ENCODE measurements at regions not wholly inside any gene's neighbourhood (a gene's known extent, or its start where the extent isn't known, plus 50 kb on each side); places are given as distances from the start of the nearest gene placed in this dataset.
A peak's percentile ranks its signal among the peaks of the same experiment; 100 is the strongest.
"Not testable (repeated sequence)": the region's sequence is repeated elsewhere in the genome, so short reads cannot be mapped to it uniquely, and the experiment has no call there.

DNA sequence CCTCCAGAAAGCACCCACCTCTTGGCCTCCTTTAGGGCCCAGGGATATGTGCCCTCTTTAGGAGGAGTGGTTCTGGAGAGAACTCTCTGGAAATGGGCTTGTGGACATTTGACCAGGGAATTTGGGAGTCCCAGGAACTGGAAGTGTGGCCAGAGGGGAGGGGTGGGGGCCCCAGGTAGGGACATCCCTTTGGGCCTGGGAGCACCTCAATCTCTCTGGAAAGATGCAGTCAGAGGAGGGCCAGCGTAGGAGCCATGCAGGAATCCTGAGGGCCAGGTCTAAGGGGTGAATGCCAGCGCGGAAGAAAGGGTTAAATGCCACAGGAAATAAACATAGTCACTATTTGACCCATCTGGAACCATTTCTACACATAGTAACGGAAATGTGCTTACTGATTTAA, 50.3 kb upstream of the ITGA11 start:
- no peak for DNase-seq

DNA sequence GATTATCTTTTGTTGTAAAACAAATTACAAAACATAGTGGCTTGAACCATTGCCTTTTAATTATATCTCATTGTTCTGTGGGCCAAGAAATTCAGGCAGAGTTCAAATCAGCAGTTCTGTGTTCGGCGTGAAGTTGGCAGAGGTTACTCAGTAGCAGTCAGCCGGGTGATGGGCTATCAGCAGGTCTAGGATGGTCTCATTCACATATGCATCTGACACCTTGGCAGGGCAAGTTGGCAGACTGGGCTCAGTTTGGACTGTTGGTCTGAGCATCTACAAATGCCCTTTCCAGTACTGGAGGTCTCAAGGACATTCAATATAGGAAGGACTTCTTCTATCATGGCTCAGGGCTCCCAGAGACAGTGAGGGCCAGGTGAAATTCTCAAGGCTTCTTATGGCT, 51.2 kb upstream of the ITGA11 start:
- DNase-seq, result no peak

DNA sequence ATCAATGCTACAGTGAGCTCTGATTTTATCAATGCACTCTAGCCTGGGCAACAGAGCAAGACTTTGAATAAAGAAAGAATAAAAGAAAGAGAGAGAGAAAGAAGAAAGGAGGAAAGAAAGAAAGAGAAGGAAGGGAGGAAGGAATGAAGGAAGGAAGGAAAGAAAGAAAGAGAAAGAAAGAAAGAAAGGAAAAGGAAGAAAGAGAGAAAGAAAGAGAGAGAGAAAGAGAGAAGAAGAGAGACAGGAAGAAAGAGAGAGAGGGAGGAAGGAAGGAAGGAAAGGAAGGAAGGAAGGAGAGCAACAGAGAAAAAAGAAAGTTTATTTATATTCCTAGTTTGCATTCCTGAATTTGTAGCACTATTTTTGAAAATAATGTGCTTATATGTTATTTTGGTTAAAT, 52.3 kb upstream of the ITGA11 start:
- no peak for DNase-seq

DNA sequence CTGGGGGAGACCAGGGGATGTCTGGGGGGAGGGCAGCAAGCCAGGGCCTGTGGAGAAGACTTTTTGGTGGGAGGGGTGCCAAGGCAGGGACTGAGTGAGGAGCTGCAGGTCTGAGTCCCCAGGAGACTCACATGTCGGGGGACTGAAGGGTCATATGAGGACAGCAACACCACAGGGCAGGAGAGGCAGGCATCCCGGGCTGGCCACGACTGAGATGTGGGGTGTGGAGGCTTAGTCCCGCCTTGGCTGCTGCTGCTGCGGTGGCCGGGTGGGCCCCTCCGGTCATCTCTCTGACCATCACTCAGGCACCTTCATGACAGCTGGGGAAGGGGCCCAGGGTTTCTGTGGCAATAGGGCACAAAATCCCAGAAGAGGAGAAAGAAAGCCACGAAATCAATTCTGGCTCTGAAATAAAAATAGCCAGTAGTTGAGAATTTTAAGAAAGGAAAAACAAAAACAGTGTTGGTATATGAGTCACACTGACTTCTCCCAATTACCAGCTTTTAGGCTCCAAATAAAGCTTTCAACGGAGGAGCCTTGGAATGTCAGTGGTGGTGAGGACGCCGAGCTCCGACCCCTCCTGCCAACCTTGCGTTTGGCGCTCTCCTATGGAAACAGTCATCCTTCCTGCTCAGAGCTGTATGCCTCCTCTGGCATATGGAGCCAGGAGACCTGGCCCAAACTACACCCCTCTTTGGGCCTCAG, 52.9 kb upstream of the ITGA11 start:
- no peak for DNase-seq

DNA sequence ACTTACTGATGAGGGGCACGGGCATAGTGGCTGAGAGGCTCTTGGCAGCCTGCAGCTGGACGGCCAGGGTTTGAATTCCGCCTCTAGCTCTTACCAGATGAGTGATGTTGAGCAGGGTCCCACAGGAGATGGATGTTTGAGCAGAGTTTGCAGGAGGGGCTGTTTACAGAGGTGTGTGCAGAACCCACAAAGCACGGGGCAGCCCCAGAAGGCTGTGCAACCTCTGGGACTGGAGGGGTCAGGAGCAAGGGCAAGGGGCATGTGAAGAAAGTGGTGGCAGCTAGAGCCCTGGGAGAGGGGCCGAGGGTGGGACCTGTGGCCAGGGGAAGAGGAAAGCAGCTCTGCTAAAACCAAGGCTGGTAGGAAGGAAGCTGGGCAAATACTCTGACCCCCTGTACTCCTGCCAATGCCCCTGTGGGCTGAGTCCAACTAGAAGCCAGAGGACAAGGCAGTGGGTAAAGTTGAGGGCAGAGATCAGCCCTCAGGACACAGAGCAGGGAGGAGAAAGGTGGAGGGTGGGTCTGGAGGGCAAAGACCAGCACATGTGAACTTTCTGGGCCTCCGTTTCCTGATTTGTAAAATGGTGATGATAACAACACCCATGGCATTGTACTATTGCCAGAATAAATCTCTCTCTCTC, 53.9 kb upstream of the ITGA11 start:
- DNase-seq, result no peak

- DNase-seq, result no peak
Measured at GRCh38 chr15:68487087-68487843, 55.3 kb upstream of the ITGA11 start.

DNA sequence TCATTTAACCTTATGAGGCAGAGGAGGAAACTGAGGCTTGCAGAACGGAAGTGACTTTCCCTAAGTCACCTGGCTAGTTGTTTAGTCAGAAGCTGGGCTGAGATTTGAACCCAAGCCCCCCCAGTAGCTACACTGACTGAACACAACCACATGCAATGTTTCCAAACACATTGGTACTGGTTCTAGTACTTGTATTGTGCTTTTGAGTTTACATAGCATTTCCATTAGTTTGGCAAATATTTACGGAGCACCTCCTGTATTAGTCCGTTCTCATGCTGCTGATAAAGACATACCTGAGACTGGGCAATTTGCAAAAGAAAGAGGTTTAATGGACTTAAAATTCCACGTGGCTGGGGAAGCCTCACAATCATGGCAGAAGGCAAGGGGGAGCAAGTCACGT, 56.3 kb upstream of the ITGA11 start:
- no peak for DNase-seq

DNA sequence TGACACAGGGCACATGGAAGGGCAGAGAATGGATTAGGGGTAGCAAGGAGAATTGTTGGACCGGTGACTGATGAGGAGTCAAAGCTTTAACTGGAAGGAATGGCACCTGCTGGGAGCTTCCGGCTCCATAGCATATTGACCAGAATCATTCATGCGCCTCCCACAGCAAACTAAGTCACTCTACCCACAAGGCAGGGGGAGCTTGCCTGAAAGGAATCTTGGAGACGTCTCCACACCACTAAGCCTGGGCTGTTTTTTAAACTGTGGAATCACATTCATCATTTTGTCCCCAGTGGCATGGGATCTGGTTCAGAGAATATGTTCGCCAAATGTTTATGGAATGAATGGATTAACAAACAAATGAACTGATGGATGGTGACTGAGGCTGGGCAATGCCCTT, 57.0 kb upstream of the ITGA11 start:
- no peak for DNase-seq

- no peak for DNase-seq
Measured at GRCh38 chr15:68489421-68489820, 57.5 kb upstream of the ITGA11 start.

DNA sequence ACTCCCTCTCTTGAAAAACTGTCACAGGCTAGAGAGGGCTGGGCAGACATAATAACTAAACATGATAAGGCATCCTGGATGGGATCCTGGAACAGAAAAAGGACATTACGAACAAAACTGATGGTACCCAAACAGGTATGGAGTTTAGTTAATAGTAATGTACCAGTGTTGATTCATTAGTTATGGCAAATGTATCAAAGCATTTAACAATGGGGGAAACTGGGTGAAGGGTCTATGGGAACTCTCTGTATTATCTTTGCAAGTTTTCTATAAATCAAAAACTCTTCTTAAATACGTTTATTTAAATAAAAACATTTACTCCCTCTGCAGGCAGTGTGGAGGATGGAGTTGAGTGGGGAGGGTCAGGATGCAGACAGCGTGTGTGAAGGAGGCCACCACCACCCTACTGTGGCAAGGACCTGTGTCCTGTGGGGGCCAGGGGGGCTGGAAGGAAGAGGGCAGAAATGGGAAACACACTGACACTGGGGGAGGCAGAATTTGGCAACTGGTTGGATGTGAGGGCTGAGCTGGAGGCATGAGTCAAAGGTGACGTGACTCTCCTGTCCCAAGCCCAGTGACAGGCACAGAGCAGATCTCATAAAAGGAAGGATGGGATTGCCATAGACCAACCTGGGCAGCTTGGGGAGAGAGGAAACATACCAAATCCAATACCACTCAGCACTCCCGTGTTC, 59.6 kb upstream of the ITGA11 start:
- no peak for DNase-seq

DNA sequence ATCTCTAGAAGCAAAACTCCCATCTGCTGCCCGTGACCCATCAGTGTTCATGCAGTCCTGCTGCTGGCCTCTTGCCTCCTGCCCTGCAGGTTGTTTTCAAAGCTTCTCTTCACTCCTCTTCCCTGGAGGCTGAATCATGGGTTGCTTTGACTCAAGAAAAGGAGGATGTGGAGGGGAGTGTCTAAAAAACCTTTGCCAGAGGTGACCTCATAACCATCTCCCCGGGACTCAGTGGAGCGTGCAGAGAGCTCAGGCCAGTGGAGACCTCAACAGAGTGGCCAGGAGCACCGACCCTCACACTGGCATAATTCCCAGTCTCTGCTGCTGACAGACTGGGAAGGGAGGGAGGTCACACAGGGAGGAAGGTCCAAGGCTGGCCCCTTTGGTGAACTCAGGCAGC, 60.9 kb upstream of the ITGA11 start:
- no peak for DNase-seq

DNA sequence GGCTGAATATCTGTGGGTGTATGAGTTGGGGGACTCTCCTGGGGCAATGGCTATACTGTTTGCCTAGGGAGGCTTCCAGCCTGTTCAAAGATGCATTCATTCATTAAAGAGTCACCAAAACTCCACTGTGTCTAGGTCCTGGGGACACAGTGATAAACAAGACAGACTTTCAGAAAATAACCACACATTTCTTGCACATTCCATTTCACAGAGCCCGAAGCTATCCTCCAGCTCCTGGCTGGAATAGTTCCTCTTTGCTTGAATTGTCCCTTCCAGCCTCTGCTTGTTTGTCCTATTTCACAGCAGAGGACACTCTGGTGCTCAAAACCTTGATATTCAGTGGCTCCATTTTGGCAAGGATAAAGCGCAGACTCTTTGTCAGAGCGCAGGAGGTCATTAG, 61.7 kb upstream of the ITGA11 start:
- no peak for DNase-seq

- DNase-seq, result peak; percentile 64
Measured at GRCh38 chr15:68494573-68495110, 62.7 kb upstream of the ITGA11 start.

GRCh38 chr15:68495221-68495950, 63.4 kb upstream of the ITGA11 start:
- DNase-seq, result no peak

DNA sequence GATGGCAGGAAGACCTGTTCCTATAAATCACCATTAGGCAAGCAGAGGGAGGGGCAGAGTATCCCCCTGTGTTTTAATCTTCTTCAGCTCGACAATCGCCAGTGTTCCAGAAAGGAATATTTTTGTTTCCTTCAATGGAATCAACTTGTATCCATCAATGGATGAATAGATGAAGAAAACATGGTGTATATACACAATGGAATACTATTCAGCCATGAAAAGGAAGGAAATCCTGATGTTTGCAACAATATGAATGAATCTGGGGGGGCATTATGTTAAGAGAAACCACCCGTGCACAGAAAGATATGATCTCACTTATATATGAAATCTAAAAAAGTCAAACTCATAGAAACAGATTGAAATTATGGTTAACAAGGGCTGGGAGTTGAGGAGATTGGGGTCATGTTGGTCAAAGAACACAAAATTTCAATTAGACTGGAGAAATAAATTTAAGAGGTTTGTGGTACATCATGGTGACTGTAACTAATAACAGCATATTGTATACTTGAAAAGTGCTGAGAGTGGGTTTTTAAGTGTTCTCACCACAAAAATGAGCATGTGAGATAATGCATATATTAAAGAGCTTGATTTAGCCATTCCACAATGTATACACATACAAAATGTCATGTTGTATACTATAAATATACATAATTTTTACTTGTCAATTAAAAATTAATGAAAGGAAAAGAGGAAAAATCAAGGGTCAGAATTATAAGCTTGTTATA, 64.2 kb upstream of the ITGA11 start:
- DNase-seq, result no peak

DNA sequence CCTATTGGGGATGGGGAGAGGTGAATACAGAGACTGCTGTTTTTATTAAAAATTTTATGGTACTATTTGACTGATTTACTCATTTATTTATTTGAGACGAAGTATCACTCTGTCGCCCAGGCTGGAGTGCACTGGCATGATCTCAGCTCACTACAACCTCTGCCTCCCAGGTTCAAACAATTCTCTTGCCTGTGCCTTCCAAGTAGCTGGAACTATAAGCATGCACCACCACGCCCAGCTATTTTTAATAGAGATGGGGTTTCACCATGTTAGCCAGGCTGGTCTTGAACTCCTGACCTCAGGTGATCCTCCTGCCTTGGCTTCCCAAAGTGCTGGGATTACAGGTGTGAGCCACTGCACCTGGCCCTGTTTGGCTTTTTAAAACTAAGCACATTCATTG, 64.8 kb upstream of the ITGA11 start:
- DNase-seq, result not testable (repeated sequence)

DNA sequence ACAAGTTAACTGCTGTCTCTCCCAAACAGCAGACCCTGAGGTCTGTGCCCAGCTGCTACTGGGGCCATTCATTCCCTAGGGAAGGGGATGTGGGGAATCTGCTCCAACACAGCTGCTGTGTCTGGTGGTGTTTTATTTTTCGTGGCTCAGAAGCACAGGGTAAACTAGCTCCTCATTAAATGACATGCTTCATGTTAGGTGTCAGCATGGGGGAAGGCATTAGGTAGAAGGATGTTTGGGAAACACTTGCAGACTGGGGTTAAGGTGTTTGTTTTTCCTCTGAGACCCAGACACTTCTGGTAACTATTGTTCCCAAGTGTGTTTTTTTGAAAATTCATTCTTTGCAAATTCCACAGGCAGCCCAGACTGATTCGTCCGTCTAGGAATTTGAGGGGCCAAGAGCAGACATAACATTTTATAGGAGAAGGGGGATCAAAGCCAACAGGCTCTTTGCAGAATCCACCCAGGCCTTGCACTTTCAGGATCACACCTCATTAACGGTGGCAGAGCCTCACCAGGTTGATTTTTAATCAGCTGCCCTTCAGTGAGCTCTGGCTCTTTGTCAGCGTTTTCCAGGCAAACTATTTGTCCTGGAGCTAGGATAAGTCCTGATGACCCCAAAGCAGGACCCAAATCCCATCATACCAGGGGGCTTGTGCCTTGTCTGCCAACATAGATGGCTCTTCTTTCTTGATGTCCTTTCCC, 65.4 kb upstream of the ITGA11 start:
- DNase-seq, result no peak

- DNase-seq, result no peak
Measured at GRCh38 chr15:68498076-68498475, 66.1 kb upstream of the ITGA11 start.

DNA sequence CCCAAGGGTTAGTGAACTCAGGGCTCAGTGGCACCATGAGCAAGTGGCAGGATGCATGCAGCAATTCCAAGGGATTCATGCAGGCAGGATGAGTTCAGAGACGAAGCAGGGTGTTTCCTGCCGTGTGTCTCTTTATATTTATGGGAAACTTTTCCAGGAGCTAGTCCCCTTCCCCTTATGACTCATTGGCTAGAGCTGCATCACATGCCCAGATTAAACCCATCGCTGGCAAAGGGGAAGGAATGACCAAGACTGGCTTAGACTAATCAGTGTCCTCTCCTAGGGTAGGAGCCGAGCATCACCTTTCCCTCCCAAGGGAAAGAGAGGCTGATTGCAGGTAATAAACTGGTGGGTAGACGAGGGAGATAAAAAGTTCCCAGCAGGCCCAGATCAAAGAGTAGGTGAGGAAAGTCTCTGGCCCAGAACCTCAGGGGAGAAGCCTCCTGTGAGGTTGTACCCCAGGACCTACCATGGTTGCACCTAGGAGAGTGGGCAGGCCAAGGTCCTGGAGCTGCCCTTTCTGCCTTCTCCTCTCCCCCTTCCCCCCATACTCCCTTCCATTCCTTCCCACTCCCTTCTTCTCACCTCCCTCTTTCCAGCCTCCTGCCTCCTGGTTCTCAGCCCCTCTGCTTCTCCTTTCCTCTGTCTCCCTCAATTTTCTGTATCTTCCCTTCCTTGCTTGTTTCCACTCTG, 67.8 kb upstream of the ITGA11 start:
- no peak for DNase-seq
